Ishikawa (cell line): ENCODE measurements at regions not wholly inside any gene's neighbourhood (a gene's known extent, or its start where the extent isn't known, plus 50 kb on each side); places are given as distances from the start of the nearest gene placed in this dataset.

Source experiments
- CEBPB ChIP-seq: IDR thresholded peaks from 2 replicates; pipeline ENCODE4 v1.6.1; 2012
- CREB1 ChIP-seq: IDR thresholded peaks from 2 replicates; pipeline ENCODE4 v1.6.1; 2012; ENCODE audit warnings: low read depth
- EGR1 ChIP-seq: IDR thresholded peaks from 2 replicates; pipeline ENCODE4 v1.6.1; 2012
- EP300 ChIP-seq: IDR thresholded peaks from 2 replicates; pipeline ENCODE4 v1.6.1; 2012; ENCODE audit warnings: borderline replicate concordance
- FOXM1 ChIP-seq: IDR thresholded peaks from 2 replicates; pipeline ENCODE4 v1.6.1; 2012; ENCODE audit warnings: low read depth, borderline replicate concordance
- NFIC ChIP-seq: IDR thresholded peaks from 2 replicates; pipeline ENCODE4 v1.6.1; 2012
- RAD21 ChIP-seq: IDR thresholded peaks from 2 replicates; pipeline ENCODE4 v1.6.1; 2012; ENCODE audit warnings: low read depth
- TAF1 ChIP-seq: IDR thresholded peaks from 2 replicates; pipeline ENCODE4 v1.6.1; 2012; ENCODE audit warnings: low read depth, mild to moderate bottlenecking
- TCF12 ChIP-seq: IDR thresholded peaks from 2 replicates; pipeline ENCODE4 v1.6.1; 2012; ENCODE audit warnings: low read depth
- TF ChIP-seq, protein P1 (sequence below): IDR thresholded peaks from 2 replicates; pipeline ENCODE4 v1.6.1; 2012
- TF ChIP-seq, protein P2 (sequence below): IDR thresholded peaks from 2 replicates; pipeline ENCODE4 v1.6.1; 2012
- TF ChIP-seq, protein P3 (sequence below): IDR thresholded peaks from 2 replicates; pipeline ENCODE4 v1.6.1; 2012; ENCODE audit warnings: low read depth, mild to moderate bottlenecking

DNA sequence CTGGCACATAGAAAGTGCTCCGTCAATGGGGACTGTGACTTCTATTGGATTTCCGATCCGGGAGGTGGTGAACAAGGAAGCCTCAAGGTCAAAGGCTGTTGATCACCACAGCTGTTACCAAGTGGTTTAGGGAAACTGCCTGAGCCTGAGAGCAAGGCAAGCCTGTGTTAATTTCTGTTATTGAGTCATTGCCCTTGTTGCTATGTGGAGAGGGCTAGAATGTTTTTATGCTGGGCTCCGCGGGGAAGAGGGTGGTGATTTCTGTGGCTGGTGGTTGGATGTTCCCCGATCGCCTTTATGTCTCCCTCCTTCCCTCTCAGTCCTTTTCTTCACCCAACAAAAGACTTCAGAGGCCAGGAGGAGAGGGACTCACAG lies 108.5 kb upstream of the ALX4 start:
- TF ChIP-seq, protein P1, sequence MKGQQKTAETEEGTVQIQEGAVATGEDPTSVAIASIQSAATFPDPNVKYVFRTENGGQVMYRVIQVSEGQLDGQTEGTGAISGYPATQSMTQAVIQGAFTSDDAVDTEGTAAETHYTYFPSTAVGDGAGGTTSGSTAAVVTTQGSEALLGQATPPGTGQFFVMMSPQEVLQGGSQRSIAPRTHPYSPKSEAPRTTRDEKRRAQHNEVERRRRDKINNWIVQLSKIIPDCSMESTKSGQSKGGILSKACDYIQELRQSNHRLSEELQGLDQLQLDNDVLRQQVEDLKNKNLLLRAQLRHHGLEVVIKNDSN: no peak
- TF ChIP-seq, protein P2, sequence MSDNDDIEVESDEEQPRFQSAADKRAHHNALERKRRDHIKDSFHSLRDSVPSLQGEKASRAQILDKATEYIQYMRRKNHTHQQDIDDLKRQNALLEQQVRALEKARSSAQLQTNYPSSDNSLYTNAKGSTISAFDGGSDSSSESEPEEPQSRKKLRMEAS: no peak
- TF ChIP-seq TAF1: no peak
- TF ChIP-seq, protein P3, sequence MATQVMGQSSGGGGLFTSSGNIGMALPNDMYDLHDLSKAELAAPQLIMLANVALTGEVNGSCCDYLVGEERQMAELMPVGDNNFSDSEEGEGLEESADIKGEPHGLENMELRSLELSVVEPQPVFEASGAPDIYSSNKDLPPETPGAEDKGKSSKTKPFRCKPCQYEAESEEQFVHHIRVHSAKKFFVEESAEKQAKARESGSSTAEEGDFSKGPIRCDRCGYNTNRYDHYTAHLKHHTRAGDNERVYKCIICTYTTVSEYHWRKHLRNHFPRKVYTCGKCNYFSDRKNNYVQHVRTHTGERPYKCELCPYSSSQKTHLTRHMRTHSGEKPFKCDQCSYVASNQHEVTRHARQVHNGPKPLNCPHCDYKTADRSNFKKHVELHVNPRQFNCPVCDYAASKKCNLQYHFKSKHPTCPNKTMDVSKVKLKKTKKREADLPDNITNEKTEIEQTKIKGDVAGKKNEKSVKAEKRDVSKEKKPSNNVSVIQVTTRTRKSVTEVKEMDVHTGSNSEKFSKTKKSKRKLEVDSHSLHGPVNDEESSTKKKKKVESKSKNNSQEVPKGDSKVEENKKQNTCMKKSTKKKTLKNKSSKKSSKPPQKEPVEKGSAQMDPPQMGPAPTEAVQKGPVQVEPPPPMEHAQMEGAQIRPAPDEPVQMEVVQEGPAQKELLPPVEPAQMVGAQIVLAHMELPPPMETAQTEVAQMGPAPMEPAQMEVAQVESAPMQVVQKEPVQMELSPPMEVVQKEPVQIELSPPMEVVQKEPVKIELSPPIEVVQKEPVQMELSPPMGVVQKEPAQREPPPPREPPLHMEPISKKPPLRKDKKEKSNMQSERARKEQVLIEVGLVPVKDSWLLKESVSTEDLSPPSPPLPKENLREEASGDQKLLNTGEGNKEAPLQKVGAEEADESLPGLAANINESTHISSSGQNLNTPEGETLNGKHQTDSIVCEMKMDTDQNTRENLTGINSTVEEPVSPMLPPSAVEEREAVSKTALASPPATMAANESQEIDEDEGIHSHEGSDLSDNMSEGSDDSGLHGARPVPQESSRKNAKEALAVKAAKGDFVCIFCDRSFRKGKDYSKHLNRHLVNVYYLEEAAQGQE: no peak
- TF ChIP-seq EP300: no peak
- no peak for TF ChIP-seq CREB1
- TF ChIP-seq FOXM1: no peak
- no peak for TF ChIP-seq NFIC
- TF ChIP-seq CEBPB: no peak
- no peak for TF ChIP-seq EGR1
- no peak for TF ChIP-seq RAD21
- TF ChIP-seq TCF12: no peak
